GM12878 (cell line): ENCODE measurements at regions not wholly inside any gene's neighbourhood (a gene's known extent, or its start where the extent isn't known, plus 50 kb on each side); places are given as distances from the start of the nearest gene placed in this dataset.

Experiments used
- ATAC-seq: fragments of 200-7000 bp; cut with Tn5 transposase; 3 replicates; pipeline ENCODE4 v1.9.1; 2020; ENCODE audit warnings: mild to moderate bottlenecking, moderate library complexity
- BruUV-seq: library from RNA; stranded (reverse); fragments of 400-500 nt; replicated peaks from 2 replicates; lab custom pipeline; 2021; lab: Mats Ljungman, UMichigan
- CTCF ChIA-PET: fragments of 300-600 bp; sonication (Branson Sonifier 250); formaldehyde crosslinking; extraction: SDS; loops from one replicate; lab custom pipeline; 2021; ENCODE audit warnings: inconsistent platforms; lab: Yijun Ruan, JAX
- POLR2A ChIA-PET: fragments of 350-600 bp; formaldehyde crosslinking; extraction: SDS; loops from one replicate; lab custom pipeline; 2021; ENCODE audit warnings: inconsistent platforms; lab: Charles Lee
- RAD21 ChIA-PET: fragments of 300-600 bp; sonication (Branson Sonifier 250); formaldehyde crosslinking; loops from one replicate; lab custom pipeline; 2023; ENCODE audit warnings: antibody characterized with exemption; ENCODE audit not compliant: unreplicated experiment; lab: Charles Lee
- SMC1A ChIA-PET: fragments of 300-600 bp; sonication (Branson Sonifier 250); formaldehyde crosslinking; loops from one replicate; lab custom pipeline; 2023; ENCODE audit not compliant: unreplicated experiment, uncharacterized antibody; lab: Charles Lee
- DNase-seq: peaks from one replicate; pipeline ENCODE4 v3.0.0-alpha.2; 2011; ENCODE audit warnings: low read depth, low spot score
- FAIRE-seq: peaks from 3 replicates; lab custom pipeline; 2011; peaks lifted over from hg19 to GRCh38; lab: Jason Lieb, UNC
- H2AFZ ChIP-seq: 2 replicates; pipeline ENCODE4 v1.6.0; 2011; ENCODE audit warnings: low read depth, low read length, control low read depth; ENCODE audit not compliant: control insufficient read depth
- H3K27ac ChIP-seq: 2 replicates; pipeline ENCODE4 v1.5.1; 2011; ENCODE audit warnings: control low read depth; ENCODE audit not compliant: control insufficient read depth, insufficient read depth
- H3K27me3 ChIP-seq, 2 experiments: replicated peaks in 1 of 2; 2 replicates each; pipeline versions ENCODE4 v1.6.0 to v1.6.1; 2011; ENCODE audit warnings: low read length in 1 of 2; ENCODE audit not compliant: control insufficient read depth in 2 of 2, insufficient read depth in 2 of 2
- H3K36me3 ChIP-seq, 2 experiments: 2 replicates each; pipeline ENCODE4 v1.5.1; 2011; ENCODE audit warnings: low read length in 1 of 2; ENCODE audit not compliant: control insufficient read depth in 2 of 2, insufficient read depth in 2 of 2
- H3K4me1 ChIP-seq: 2 replicates; pipeline ENCODE4 v1.6.1; 2011; ENCODE audit warnings: mild to moderate bottlenecking, low read length, moderate library complexity, mixed read lengths; ENCODE audit not compliant: control insufficient read depth, insufficient read depth
- H3K4me2 ChIP-seq: 2 replicates; pipeline ENCODE4 v1.6.0; 2011; ENCODE audit warnings: control low read depth; ENCODE audit not compliant: control insufficient read depth, insufficient read depth
- H3K4me3 ChIP-seq: fragments of 200-600 bp; sonication (generic); 2 replicates; pipeline ENCODE4 v1.5.1; 2016
- H3K79me2 ChIP-seq: 2 replicates; pipeline ENCODE4 v1.6.0; 2011; ENCODE audit warnings: low read length; ENCODE audit not compliant: control insufficient read depth, insufficient read depth
- H3K9ac ChIP-seq: 2 replicates; pipeline ENCODE4 v1.8.0; 2011; ENCODE audit warnings: low read length, control low read depth, mixed read lengths; ENCODE audit not compliant: control insufficient read depth, insufficient read depth
- H3K9me3 ChIP-seq: replicated peaks from 3 replicates; pipeline ENCODE4 v1.5.1; 2011; ENCODE audit warnings: mild to moderate bottlenecking, low read length; ENCODE audit not compliant: control insufficient read depth, insufficient read depth
- H4K20me1 ChIP-seq: 2 replicates; pipeline ENCODE4 v1.6.0; 2011; ENCODE audit not compliant: control insufficient read depth, insufficient read depth
- CBX3 ChIP-seq: fragments of 200-600 bp; sonication (generic); IDR thresholded peaks from 2 replicates; pipeline ENCODE4 v1.6.1; 2016; ENCODE audit warnings: low read depth, borderline replicate concordance
- CBX5 ChIP-seq: sonication (generic); IDR thresholded peaks from 2 replicates; pipeline ENCODE4 v1.6.1; 2016; ENCODE audit warnings: low read depth, moderate library complexity, mild to moderate bottlenecking, inconsistent platforms
- CHD2 ChIP-seq: IDR thresholded peaks from 2 replicates; pipeline ENCODE4 v1.6.1; 2011; ENCODE audit warnings: low read depth, low read length, improper control_type of control experiment, borderline replicate concordance
- EP300 ChIP-seq, 2 experiments: fragments of 150-350 bp in 1 of 2; IDR thresholded peaks; 2 replicates each; pipeline ENCODE4 v1.6.1; 2011 to 2012; ENCODE audit warnings: low read depth in 2 of 2, low read length in 2 of 2, borderline replicate concordance in 1 of 2, improper control_type of control experiment in 1 of 2, inconsistent platforms in 1 of 2; ENCODE audit not compliant: control insufficient read depth in 1 of 2
- IRF3 ChIP-seq: fragments of 450-650 bp; IDR thresholded peaks from 2 replicates; pipeline ENCODE4 v1.6.1; 2014; ENCODE audit warnings: mild to moderate bottlenecking
- KAT2A ChIP-seq: conservative IDR thresholded peaks from 2 replicates; pipeline ENCODE4 v1.6.1; 2011; ENCODE audit warnings: low read depth, low read length; ENCODE audit not compliant: control insufficient read depth
- KLF5 ChIP-seq: fragments of 450-650 bp; IDR thresholded peaks from 2 replicates; pipeline ENCODE4 v1.6.1; 2014; ENCODE audit warnings: mild to moderate bottlenecking; ENCODE audit not compliant: partially characterized antibody
- NKRF ChIP-seq: fragments of 450-650 bp; conservative IDR thresholded peaks from 2 replicates; pipeline ENCODE4 v1.6.1; 2017; ENCODE audit warnings: mild to moderate bottlenecking, moderate library complexity
- NR2C1 ChIP-seq: fragments of 450-650 bp; IDR thresholded peaks from 2 replicates; pipeline ENCODE4 v1.6.1; 2017; ENCODE audit warnings: antibody characterized with exemption, mild to moderate bottlenecking, moderate library complexity
- NR2F1 ChIP-seq: fragments of 450-650 bp; conservative IDR thresholded peaks from 2 replicates; pipeline ENCODE4 v1.6.1; 2017; ENCODE audit warnings: mild to moderate bottlenecking
- POLR2AphosphoS5 ChIP-seq: IDR thresholded peaks from 2 replicates; pipeline ENCODE4 v1.6.1; 2011; ENCODE audit warnings: mild to moderate bottlenecking, low read length, inconsistent platforms
- RFX5 ChIP-seq: IDR thresholded peaks from 2 replicates; pipeline ENCODE4 v1.6.1; 2011; ENCODE audit warnings: low read depth, low read length, improper control_type of control experiment
- SMAD5 ChIP-seq: IDR thresholded peaks from 2 replicates; pipeline ENCODE4 v1.6.1; 2016; ENCODE audit warnings: antibody characterized with exemption, low read depth
- SMC3 ChIP-seq: IDR thresholded peaks from 2 replicates; pipeline ENCODE4 v1.6.1; 2011; ENCODE audit warnings: low read length, improper control_type of control experiment, borderline replicate concordance
- SUZ12 ChIP-seq: fragments of 200-600 bp; sonication (generic); IDR thresholded peaks from one replicate; pipeline ENCODE4 v1.6.1; 2018; ENCODE audit warnings: antibody characterized with exemption, mild to moderate bottlenecking; ENCODE audit not compliant: unreplicated experiment
- TCF3 ChIP-seq: IDR thresholded peaks from 2 replicates; pipeline ENCODE4 v1.6.1; 2012; ENCODE audit warnings: low read depth, mild to moderate bottlenecking, low read length, borderline replicate concordance; ENCODE audit not compliant: insufficient read depth
- YBX1 ChIP-seq: fragments of 450-650 bp; IDR thresholded peaks from 2 replicates; pipeline ENCODE4 v1.6.1; 2016; ENCODE audit warnings: antibody characterized with exemption
- ZBED1 ChIP-seq: IDR thresholded peaks from 2 replicates; pipeline ENCODE4 v1.6.1; 2016; ENCODE audit warnings: borderline replicate concordance
- ZNF217 ChIP-seq: fragments of 450-650 bp; IDR thresholded peaks from 2 replicates; pipeline ENCODE4 v1.6.1; 2017; ENCODE audit warnings: antibody characterized with exemption, mild to moderate bottlenecking
- ZSCAN29 ChIP-seq: fragments of 450-650 bp; IDR thresholded peaks from 2 replicates; pipeline ENCODE4 v1.6.1; 2017; ENCODE audit warnings: mild to moderate bottlenecking, moderate library complexity
- whole genome bisulfite sequencing: methylation state at CpG from one replicate; pipeline ENCODE4 v1.1.6; 2016; ENCODE audit warnings: low lambda C conversion rate; ENCODE audit not compliant: insufficient replicate concordance, insufficient coverage; ENCODE audit errors: missing lambda C conversion rate; 5-methylcytosine and 5-hydroxymethylcytosine counted together
- in situ Hi-C: fragments of 300-500 bp; cut with MboI; formaldehyde crosslinking; loops from 9 replicates; pipeline ENCODE4 v1.14.3; 2018; ENCODE audit warnings: mixed read lengths
- intact Hi-C: fragments of 100-400 bp; cut with micrococcal nuclease; formaldehyde crosslinking; loops from one replicate; pipeline ENCODE4 v1.14.2; 2022; ENCODE audit not compliant: unreplicated experiment

GRCh38 chr6:26260725-26261490, 104.1 kb upstream of the BTN3A2 start:
- ChIA-PET CTCF (interaction anchor here (1.2 to 7.7 kb wide), 3 partner anchors 10 to 45 kb away, joined by 3 to 131 read pairs (median 3); a partner anchor contains a TSS), POLR2A (interaction anchor here (0.6 to 3.4 kb wide), 5 partner anchors 9 to 78 kb away, joined by 3 to 14 read pairs (median 6); a partner anchor contains a TSS), SMC1A (interaction anchor here (0.8 to 5.6 kb wide), 2 partner anchors 9 to 68 kb away, joined by 3 to 33 read pairs; no protein-coding TSS in a partner anchor), RAD21 (interaction anchor here (1.0 to 1.6 kb wide), 2 partner anchors 9 to 10 kb away, joined by 4 to 5 read pairs; a partner anchor contains a TSS)
- ATAC-seq (no peak), DNase-seq (no peak), FAIRE-seq (no peak)
- Histone ChIP-seq H3K4me2 (no peak overlapping the region), H3K4me3 (no peak overlapping the region), H3K27me3 (no peaks in the 10 kb centered on the region), H3K9ac (no peak overlapping the region), H2AFZ (no peak overlapping the region), H3K36me3 (no peaks in the 10 kb centered on the region), H3K27ac (no peak overlapping the region), H3K79me2 (no peaks in the 10 kb centered on the region), H4K20me1 (no peaks in the 10 kb centered on the region), H3K4me1 (peaks cover 2% of the 10 kb centered on the region; the same call in 1 of the 2 replicates), H3K9me3 (no peaks in the 10 kb centered on the region)
- TF ChIP-seq NR2F1: no peak
- no peak for TF ChIP-seq RFX5
- no peak for TF ChIP-seq SUZ12
- no peak for TF ChIP-seq CBX3
- TF ChIP-seq IRF3: no peak
- no peak for TF ChIP-seq KAT2A
- TF ChIP-seq SMAD5: no peak
- TF ChIP-seq KLF5: no peak
- TF ChIP-seq POLR2AphosphoS5: no peak
- TF ChIP-seq SMC3: no peak
- TF ChIP-seq CHD2: no peak
- no peak for TF ChIP-seq NKRF
- no peak for TF ChIP-seq ZNF217
- TF ChIP-seq CBX5: no peak
- TF ChIP-seq ZSCAN29: no peak
- TF ChIP-seq NR2C1: no peak
- TF ChIP-seq EP300 (IDR thresholded peaks at IDR 0.05; ENCODE audit: borderline replicate concordance in 1 of 2, control insufficient read depth in 1 of 2, low read depth in 2 of 2, low read length in 2 of 2): no peak
- TF ChIP-seq TCF3: no peak
- TF ChIP-seq ZBED1: no peak
- TF ChIP-seq YBX1: no peak
- in situ Hi-C loops (no loop called here), intact Hi-C loops (no loop called here)
- BruUV-seq: no TSS peak
- WGBS: 86% methylated on average over 5 of the region's 6 CpGs
